Smooth muscle cell (in vitro differentiated cells): ENCODE measurements at regions not wholly inside any gene's neighbourhood (a gene's known extent, or its start where the extent isn't known, plus 50 kb on each side); places are given as distances from the start of the nearest gene placed in this dataset.

ENCODE experiments used
- DNase-seq: peaks from one replicate; lab custom pipeline; 2025; ENCODE audit not compliant: unreplicated experiment; lab: John Stamatoyannopoulos, UW
- H2AFZ ChIP-seq: fragments of 200-600 bp; sonication (generic); 2 replicates; pipeline ENCODE4 v1.6.0; 2016; ENCODE audit warnings: antibody characterized with exemption, low read depth, mild to moderate bottlenecking
- H3F3A ChIP-seq: fragments of 200-600 bp; sonication (generic); 2 replicates; pipeline ENCODE4 v1.6.0; 2017; ENCODE audit warnings: antibody characterized with exemption, low read depth
- H3K27ac ChIP-seq: fragments of 200-600 bp; sonication (generic); 2 replicates; pipeline ENCODE4 v1.5.1; 2016; ENCODE audit warnings: low read depth, mild to moderate bottlenecking
- H3K27me3 ChIP-seq: fragments of 200-600 bp; sonication (generic); 2 replicates; pipeline ENCODE4 v1.6.1; 2016; ENCODE audit warnings: low read depth, mild to moderate bottlenecking
- H3K36me3 ChIP-seq: fragments of 200-600 bp; sonication (generic); 2 replicates; pipeline ENCODE4 v1.5.1; 2016; ENCODE audit warnings: low read depth
- H3K4me1 ChIP-seq: fragments of 200-600 bp; sonication (generic); 2 replicates; pipeline ENCODE4 v1.5.1; 2016; ENCODE audit warnings: low read depth
- H3K4me2 ChIP-seq: fragments of 200-600 bp; sonication (generic); 2 replicates; pipeline ENCODE4 v1.6.0; 2016; ENCODE audit warnings: mild to moderate bottlenecking
- H3K4me3 ChIP-seq: fragments of 200-600 bp; sonication (generic); 2 replicates; pipeline ENCODE4 v1.5.1; 2016; ENCODE audit warnings: mild to moderate bottlenecking
- H3K79me2 ChIP-seq: fragments of 200-600 bp; sonication (generic); 2 replicates; pipeline ENCODE4 v1.6.0; 2016; ENCODE audit warnings: low read depth, mild to moderate bottlenecking
- H3K9ac ChIP-seq: fragments of 200-600 bp; sonication (generic); 2 replicates; pipeline ENCODE4 v1.6.0; 2016; ENCODE audit warnings: low read depth
- H3K9me3 ChIP-seq: fragments of 200-600 bp; sonication (generic); replicated peaks from 2 replicates; pipeline ENCODE4 v1.5.1; 2016; ENCODE audit warnings: low read depth
- H4K20me1 ChIP-seq: fragments of 200-600 bp; sonication (generic); 2 replicates; pipeline ENCODE4 v1.6.0; 2016; ENCODE audit warnings: low read depth
- WGBS: methylation state at CpG from one replicate; pipeline ENCODE4 v1.1.7; 2016; ENCODE audit warnings: low lambda C conversion rate; 5-methylcytosine and 5-hydroxymethylcytosine counted together
- TF ChIP-seq, protein P1 (sequence below): fragments of 200-600 bp; sonication (generic); IDR thresholded peaks from 2 replicates; pipeline ENCODE4 v1.5.1; 2017; ENCODE audit warnings: borderline replicate concordance, mild to moderate bottlenecking, antibody characterized with exemption; ENCODE audit not compliant: insufficient read depth, poor library complexity, severe bottlenecking

DNA sequence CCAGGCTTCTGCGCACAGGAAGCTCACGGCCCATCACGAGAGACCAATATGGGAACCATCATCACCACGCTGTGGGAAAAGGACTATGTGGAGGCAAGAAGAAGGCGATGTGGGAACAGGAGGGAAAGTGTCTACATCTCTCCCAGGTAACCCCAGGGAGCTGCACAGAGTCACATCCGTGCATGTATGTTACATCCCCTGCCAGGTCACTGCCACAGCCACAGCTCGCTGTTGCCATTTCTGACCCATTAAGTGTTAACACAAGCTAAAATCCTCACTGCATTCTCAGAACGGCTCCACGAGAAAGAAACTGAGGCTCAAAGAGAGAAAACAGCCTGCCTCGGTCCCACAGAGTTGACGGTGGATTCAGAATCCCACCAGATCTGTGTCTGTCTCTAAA is 319.1 kb downstream of the FOXL1 start:
- H3K9ac ChIP-seq: no peak overlapping the region
- no peaks in the 10 kb centered on the region for H3F3A ChIP-seq
- peaks cover 9% of the 10 kb centered on the region for H3K4me1 ChIP-seq
- 93% methylated on average over 11 of the region's 11 CpGs for WGBS
- H3K9me3 ChIP-seq: no peaks in the 10 kb centered on the region
- H3K27me3 ChIP-seq: no peaks in the 10 kb centered on the region
- TF ChIP-seq, protein P1, sequence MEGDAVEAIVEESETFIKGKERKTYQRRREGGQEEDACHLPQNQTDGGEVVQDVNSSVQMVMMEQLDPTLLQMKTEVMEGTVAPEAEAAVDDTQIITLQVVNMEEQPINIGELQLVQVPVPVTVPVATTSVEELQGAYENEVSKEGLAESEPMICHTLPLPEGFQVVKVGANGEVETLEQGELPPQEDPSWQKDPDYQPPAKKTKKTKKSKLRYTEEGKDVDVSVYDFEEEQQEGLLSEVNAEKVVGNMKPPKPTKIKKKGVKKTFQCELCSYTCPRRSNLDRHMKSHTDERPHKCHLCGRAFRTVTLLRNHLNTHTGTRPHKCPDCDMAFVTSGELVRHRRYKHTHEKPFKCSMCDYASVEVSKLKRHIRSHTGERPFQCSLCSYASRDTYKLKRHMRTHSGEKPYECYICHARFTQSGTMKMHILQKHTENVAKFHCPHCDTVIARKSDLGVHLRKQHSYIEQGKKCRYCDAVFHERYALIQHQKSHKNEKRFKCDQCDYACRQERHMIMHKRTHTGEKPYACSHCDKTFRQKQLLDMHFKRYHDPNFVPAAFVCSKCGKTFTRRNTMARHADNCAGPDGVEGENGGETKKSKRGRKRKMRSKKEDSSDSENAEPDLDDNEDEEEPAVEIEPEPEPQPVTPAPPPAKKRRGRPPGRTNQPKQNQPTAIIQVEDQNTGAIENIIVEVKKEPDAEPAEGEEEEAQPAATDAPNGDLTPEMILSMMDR: no peak
- no peak for DNase-seq
- H3K4me3 ChIP-seq: no peak overlapping the region
- no peaks in the 10 kb centered on the region for H4K20me1 ChIP-seq
- no peaks in the 10 kb centered on the region for H3K79me2 ChIP-seq
- H3K27ac ChIP-seq: no peak overlapping the region
- H3K36me3 ChIP-seq: no peaks in the 10 kb centered on the region
- H3K4me2 ChIP-seq: no peak overlapping the region
- H2AFZ ChIP-seq: no peak overlapping the region

DNA sequence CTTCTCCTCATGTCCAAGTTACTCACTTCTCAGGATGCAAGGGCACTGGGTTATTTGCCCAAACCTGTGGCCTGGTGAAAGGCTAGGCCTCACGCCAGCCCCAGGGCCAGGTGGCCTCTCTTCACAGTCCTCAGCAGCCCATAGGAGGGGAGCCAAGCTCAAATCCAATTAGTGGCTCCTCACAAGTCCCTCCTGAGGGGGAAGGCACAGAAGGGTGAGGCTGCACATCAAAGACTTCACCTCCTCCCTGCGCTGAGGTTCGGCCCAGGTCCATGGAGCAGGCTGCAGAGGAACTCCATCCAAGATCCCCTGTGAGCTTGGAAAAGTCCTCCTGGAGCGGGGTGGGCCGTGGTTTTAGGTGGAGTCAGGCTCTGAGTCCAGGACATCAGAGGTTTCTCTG is 320.0 kb downstream of the FOXL1 start:
- Histone ChIP-seq H4K20me1 (no peaks in the 10 kb centered on the region), H3K9me3 (no peaks in the 10 kb centered on the region), H3K4me1 (peaks cover 9% of the 10 kb centered on the region), H3F3A (no peaks in the 10 kb centered on the region), H3K4me2 (no peak overlapping the region), H3K9ac (no peak overlapping the region), H2AFZ (no peak overlapping the region), H3K36me3 (no peaks in the 10 kb centered on the region), H3K4me3 (no peak overlapping the region), H3K27me3 (no peaks in the 10 kb centered on the region), H3K27ac (no peak overlapping the region), H3K79me2 (no peaks in the 10 kb centered on the region)
- TF ChIP-seq, protein P1: no peak
- DNase-seq: no peak
- 92% methylated on average over 5 of the region's 5 CpGs for WGBS

DNA sequence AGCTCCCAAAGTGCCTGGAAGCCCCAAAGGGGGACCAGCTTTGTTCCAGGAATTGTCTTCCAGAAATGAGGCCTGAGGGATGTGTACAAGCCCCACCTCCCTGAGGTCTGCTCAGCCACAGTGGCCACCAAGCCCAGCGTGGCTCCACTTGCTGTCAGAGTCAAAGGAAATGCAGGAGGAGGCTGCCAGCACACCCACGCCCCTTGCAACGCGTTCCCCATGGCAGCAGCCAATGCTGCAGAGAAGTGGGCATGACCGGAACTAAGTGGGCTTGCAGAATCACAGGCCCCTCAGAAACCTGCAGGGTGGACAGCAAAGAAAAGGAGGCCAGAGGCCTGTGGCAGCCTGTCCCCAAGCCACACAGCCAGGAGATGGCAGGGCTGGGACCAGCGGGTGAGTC is 320.8 kb downstream of the FOXL1 start:
- no peak overlapping the region for H3K27ac ChIP-seq
- H3K36me3 ChIP-seq: no peaks in the 10 kb centered on the region
- no peaks in the 10 kb centered on the region for H3K79me2 ChIP-seq
- H3K4me1 ChIP-seq: peaks cover 9% of the 10 kb centered on the region
- TF ChIP-seq, protein P1: no peak
- H3K4me3 ChIP-seq: no peak overlapping the region
- no peaks in the 10 kb centered on the region for H3K9me3 ChIP-seq
- H2AFZ ChIP-seq: no peak overlapping the region
- no peaks in the 10 kb centered on the region for H3F3A ChIP-seq
- 88% methylated on average over 6 of the region's 6 CpGs for WGBS
- H3K4me2 ChIP-seq: no peak overlapping the region
- no peaks in the 10 kb centered on the region for H3K27me3 ChIP-seq
- H3K9ac ChIP-seq: no peak overlapping the region
- no peaks in the 10 kb centered on the region for H4K20me1 ChIP-seq
- no peak for DNase-seq

DNA sequence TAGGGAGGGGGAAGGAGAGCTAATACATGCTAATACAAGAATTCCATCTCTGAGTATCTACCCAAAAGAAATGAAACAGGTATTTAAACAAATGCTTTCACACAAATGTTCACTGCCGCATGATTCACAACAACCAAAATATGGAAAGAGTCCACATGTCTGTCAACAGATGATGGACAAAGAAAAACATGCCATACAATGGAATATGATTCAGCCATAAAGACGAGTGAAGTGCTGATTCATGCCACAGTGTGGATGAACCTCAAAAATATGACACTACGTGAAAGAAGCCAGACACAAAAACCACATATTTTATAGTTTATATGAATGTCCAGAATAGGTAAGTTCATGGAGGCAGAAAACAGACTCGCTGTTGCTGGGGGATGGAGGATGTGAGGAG is 321.4 kb downstream of the FOXL1 start:
- 65% methylated on average over 4 of the region's 4 CpGs for WGBS
- no peak for DNase-seq
- Histone ChIP-seq H3K27me3 (no peaks in the 10 kb centered on the region), H3K36me3 (no peaks in the 10 kb centered on the region), H3K4me2 (no peak overlapping the region), H4K20me1 (no peaks in the 10 kb centered on the region), H3K9me3 (no peaks in the 10 kb centered on the region), H3F3A (no peaks in the 10 kb centered on the region), H3K9ac (no peak overlapping the region), H3K4me1 (peaks cover 9% of the 10 kb centered on the region), H3K79me2 (no peaks in the 10 kb centered on the region), H3K27ac (peak overlapping the region; percentile 8), H3K4me3 (no peak overlapping the region), H2AFZ (no peak overlapping the region)
- TF ChIP-seq, protein P1: no peak
